PC-3 (cell line): ENCODE measurements at regions not wholly inside any gene's neighbourhood (a gene's known extent, or its start where the extent isn't known, plus 50 kb on each side); places are given as distances from the start of the nearest gene placed in this dataset.
"Not testable (repeated sequence)": the region's sequence is repeated elsewhere in the genome, so short reads cannot be mapped to it uniquely, and the experiment has no call there.

Experiments used
- ATAC-seq: fragments of 200-7000 bp; cut with Tn5 transposase; 2 replicates; pipeline ENCODE4 v1.9.1; 2020; ENCODE audit warnings: mild to moderate bottlenecking, moderate library complexity
- BruUV-seq: library from RNA; stranded (reverse); fragments of 400-500 nt; replicated peaks from 2 replicates; lab custom pipeline; 2021; lab: Mats Ljungman, UMichigan
- CTCF ChIA-PET: fragments of 300-600 bp; sonication (Branson Sonifier 250); formaldehyde crosslinking; loops from one replicate; lab custom pipeline; 2022; ENCODE audit warnings: antibody characterized with exemption; lab: Charles Lee
- POLR2A ChIA-PET: fragments of 300-600 bp; sonication (Branson Sonifier 250); formaldehyde crosslinking; loops from one replicate; lab custom pipeline; 2022; ENCODE audit warnings: antibody characterized with exemption; ENCODE audit not compliant: unreplicated experiment; lab: Charles Lee
- DNase-seq: peaks from one replicate; pipeline ENCODE4 v3.0.0-alpha.2; 2015
- H2AFZ ChIP-seq: fragments of 300-600 bp; sonication (generic); 2 replicates; pipeline ENCODE4 v1.6.0; 2016; ENCODE audit warnings: antibody characterized with exemption, low read length
- H3F3A ChIP-seq: fragments of 300-600 bp; sonication (generic); one replicate; pipeline ENCODE4 v1.6.0; 2017; ENCODE audit warnings: antibody characterized with exemption, low read length, control low read depth, mild to moderate bottlenecking; ENCODE audit not compliant: unreplicated experiment
- H3K27ac ChIP-seq: fragments of 300-600 bp; sonication (generic); 2 replicates; pipeline ENCODE4 v1.5.1; 2016; ENCODE audit warnings: mild to moderate bottlenecking, low read length
- H3K27me3 ChIP-seq: fragments of 300-600 bp; sonication (generic); 2 replicates; pipeline ENCODE4 v1.6.1; 2016; ENCODE audit warnings: low read length, mixed read lengths
- H3K36me3 ChIP-seq: fragments of 300-600 bp; sonication (generic); 2 replicates; pipeline ENCODE4 v1.6.1; 2016; ENCODE audit warnings: low read depth, mixed run types, low read length, mixed read lengths
- H3K4me1 ChIP-seq: fragments of 300-600 bp; sonication (generic); 2 replicates; pipeline ENCODE4 v1.5.1; 2016; ENCODE audit warnings: low read length; ENCODE audit not compliant: insufficient read depth
- H3K4me2 ChIP-seq: fragments of 300-600 bp; sonication (generic); 2 replicates; pipeline ENCODE4 v1.6.0; 2016; ENCODE audit warnings: low read length
- H3K4me3 ChIP-seq: fragments of 300-600 bp; sonication (generic); 2 replicates; pipeline ENCODE4 v1.5.1; 2016; ENCODE audit warnings: mild to moderate bottlenecking, low read length, mixed read lengths
- H3K79me2 ChIP-seq: fragments of 300-600 bp; sonication (generic); 2 replicates; pipeline ENCODE4 v1.6.1; 2017; ENCODE audit warnings: low read length, mixed read lengths
- H3K9ac ChIP-seq: fragments of 300-600 bp; sonication (generic); 2 replicates; pipeline ENCODE4 v1.6.0; 2016; ENCODE audit warnings: mild to moderate bottlenecking, low read length
- H3K9me2 ChIP-seq: fragments of 300-600 bp; sonication (generic); replicated peaks from 2 replicates; pipeline ENCODE4 v1.6.1; 2016; ENCODE audit warnings: mixed run types, low read length, mixed read lengths
- H3K9me3 ChIP-seq: fragments of 300-600 bp; sonication (generic); 2 replicates; pipeline ENCODE4 v1.6.1; 2016; ENCODE audit warnings: low read length, mixed read lengths
- H4K20me1 ChIP-seq: fragments of 300-600 bp; sonication (generic); 2 replicates; pipeline ENCODE4 v1.6.1; 2016; ENCODE audit warnings: low read length, mixed read lengths
- CTCF ChIP-seq: fragments of 300-600 bp; sonication (generic); conservative IDR thresholded peaks from 2 replicates; pipeline ENCODE4 v1.5.1; 2017; ENCODE audit warnings: antibody characterized with exemption, low read depth, mild to moderate bottlenecking, low read length
- EZH2 ChIP-seq: fragments of 300-600 bp; sonication (generic); IDR thresholded peaks from one replicate; pipeline ENCODE4 v1.6.1; 2017; ENCODE audit warnings: antibody characterized with exemption, mild to moderate bottlenecking, low read length; ENCODE audit not compliant: unreplicated experiment
- EZH2phosphoT487 ChIP-seq: fragments of 300-600 bp; sonication (generic); IDR thresholded peaks from 2 replicates; pipeline ENCODE4 v1.6.1; 2018; ENCODE audit warnings: mild to moderate bottlenecking, antibody characterized with exemption, low read length, borderline replicate concordance
- intact Hi-C: fragments of 100-400 bp; cut with micrococcal nuclease; formaldehyde crosslinking; loops from 2 replicates; pipeline ENCODE4 v1.9.0; 2023

- H3K9ac ChIP-seq, H3K27me3 ChIP-seq, H3K4me1 ChIP-seq, intact Hi-C loops, H3K9me2 ChIP-seq, H3K4me2 ChIP-seq, H2AFZ ChIP-seq, H4K20me1 ChIP-seq, H3K79me2 ChIP-seq, DNase-seq, ATAC-seq, H3F3A ChIP-seq, POLR2A ChIA-PET, BruUV-seq, H3K27ac ChIP-seq, H3K4me3 ChIP-seq, H3K36me3 ChIP-seq, CTCF ChIA-PET, H3K9me3 ChIP-seq: not testable (repeated sequence)
Observed at GRCh38 chr5:145647137-145647536, 188.0 kb downstream of the PRELID2 start.

GRCh38 chr5:145643214-145643613, 191.9 kb downstream of the PRELID2 start:
- H3K4me2 ChIP-seq, H3K4me3 ChIP-seq, POLR2A ChIA-PET, H3K9me2 ChIP-seq, H3K36me3 ChIP-seq, H2AFZ ChIP-seq, H3K9ac ChIP-seq, ATAC-seq, BruUV-seq, H3K27me3 ChIP-seq, H3K4me1 ChIP-seq, H3K9me3 ChIP-seq, H3K79me2 ChIP-seq, DNase-seq, CTCF ChIA-PET, H4K20me1 ChIP-seq, intact Hi-C loops, H3F3A ChIP-seq, H3K27ac ChIP-seq: not testable (repeated sequence)

- Histone ChIP-seq H3F3A (no peaks in the 10 kb centered on the region), H3K27ac (no peak overlapping the region), H3K36me3 (no peaks in the 10 kb centered on the region), H3K4me1 (no peaks in the 10 kb centered on the region), H3K9ac (no peak overlapping the region), H3K4me3 (no peak overlapping the region), H3K9me3 (no peaks in the 10 kb centered on the region), H2AFZ (no peak overlapping the region), H4K20me1 (no peaks in the 10 kb centered on the region), H3K4me2 (no peak overlapping the region), H3K79me2 (no peaks in the 10 kb centered on the region), H3K27me3 (no peaks in the 10 kb centered on the region), H3K9me2 (no peaks in the 10 kb centered on the region)
- TF ChIP-seq CTCF = no peak
- no peak for TF ChIP-seq EZH2phosphoT487
- TF ChIP-seq EZH2 = no peak
- intact Hi-C loops = no loop called here
- no TSS peak for BruUV-seq
- ChIA-PET POLR2A (no interaction called here), CTCF (no interaction called here)
- DNase-seq = no peak
- no peak for ATAC-seq
Observed at GRCh38 chr5:145637396-145637795, 197.7 kb downstream of the PRELID2 start.

GRCh38 chr5:145636371-145636770, 198.8 kb downstream of the PRELID2 start:
- no peaks in the 10 kb centered on the region for H3F3A ChIP-seq
- no peaks in the 10 kb centered on the region for H3K4me1 ChIP-seq
- ATAC-seq = no peak
- H3K36me3 ChIP-seq = no peaks in the 10 kb centered on the region
- no peak overlapping the region for H3K4me2 ChIP-seq
- intact Hi-C loops = no loop called here
- ChIA-PET CTCF (no interaction called here), POLR2A (no interaction called here)
- no peak overlapping the region for H3K27ac ChIP-seq
- no peak overlapping the region for H2AFZ ChIP-seq
- no peaks in the 10 kb centered on the region for H3K9me2 ChIP-seq
- no peak for TF ChIP-seq EZH2phosphoT487
- TF ChIP-seq EZH2 = no peak
- no peak for TF ChIP-seq CTCF
- BruUV-seq = no TSS peak
- no peak overlapping the region for H3K4me3 ChIP-seq
- no peak overlapping the region for H3K9ac ChIP-seq
- H3K9me3 ChIP-seq = no peaks in the 10 kb centered on the region
- H3K27me3 ChIP-seq = no peaks in the 10 kb centered on the region
- DNase-seq = no peak
- no peaks in the 10 kb centered on the region for H4K20me1 ChIP-seq
- no peaks in the 10 kb centered on the region for H3K79me2 ChIP-seq
